Spleen (tissue), 11 donors: ENCODE measurements at regions not wholly inside any gene's neighbourhood (a gene's known extent, or its start where the extent isn't known, plus 50 kb on each side); places are given as distances from the start of the nearest gene placed in this dataset.

Experiments used
- DNase-seq: peaks from one replicate; pipeline ENCODE4 v3.0.0-alpha.2; 2020
- H3K27ac ChIP-seq, 8 donors: fragments of 200-600 bp; sonication (generic) in 7 of 8; 1 replicate in 4 of 8; 2 replicates in 4 of 8; pipeline versions ENCODE4 v1.5.0 to v1.8.0; 2016 to 2021; ENCODE audit warnings: inconsistent platforms in 4 of 8, mild to moderate bottlenecking in 4 of 8, moderate library complexity in 1 of 8
- H3K27me3 ChIP-seq, 7 donors: fragments of 200-600 bp; sonication (generic) in 6 of 7; replicated peaks in 1 of 7; 1 replicate in 4 of 7; 2 replicates in 3 of 7; pipeline versions ENCODE4 v1.5.0 to v1.8.0; 2016 to 2021; ENCODE audit warnings: inconsistent platforms in 3 of 7, mild to moderate bottlenecking in 1 of 7
- H3K36me3 ChIP-seq, 6 donors: fragments of 200-600 bp; sonication (generic) in 5 of 6; 1 replicate in 4 of 6; 2 replicates in 2 of 6; pipeline versions ENCODE4 v1.5.0 to v1.8.0; 2016 to 2021; ENCODE audit warnings: inconsistent platforms in 2 of 6
- H3K4me1 ChIP-seq, 6 donors: fragments of 200-600 bp; sonication (generic) in 5 of 6; 1 replicate in 3 of 6; 2 replicates in 3 of 6; pipeline versions ENCODE4 v1.5.0 to v1.8.0; 2016 to 2021; ENCODE audit warnings: inconsistent platforms in 3 of 6
- H3K4me3 ChIP-seq, 8 donors: fragments of 200-600 bp; sonication (generic) in 7 of 8; 1 replicate in 4 of 8; 2 replicates in 4 of 8; pipeline versions ENCODE4 v1.5.0 to v1.8.0; 2016 to 2021; ENCODE audit warnings: inconsistent platforms in 4 of 8, mild to moderate bottlenecking in 4 of 8, moderate library complexity in 2 of 8
- H3K9me3 ChIP-seq, 8 donors: fragments of 200-600 bp; sonication (generic) in 7 of 8; 1 replicate in 4 of 8; 2 replicates in 4 of 8; pipeline versions ENCODE4 v1.5.0 to v1.8.0; 2016 to 2021; ENCODE audit warnings: inconsistent platforms in 4 of 8
- CTCF ChIP-seq, 11 experiments: fragments of 200-600 bp in 7 of 11; fragments of 450-650 bp in 4 of 11; sonication (generic) in 4 of 11; IDR thresholded peaks in 8 of 11; conservative IDR thresholded peaks in 3 of 11; 1 replicate in 7 of 11; 2 replicates in 4 of 11; pipeline versions ENCODE4 v1.4.0 to v1.8.0; 2016 to 2021; ENCODE audit warnings: antibody characterized with exemption in 11 of 11, inconsistent platforms in 4 of 11, mild to moderate bottlenecking in 1 of 11
- POLR2A ChIP-seq, 3 donors: fragments of 450-650 bp; IDR thresholded peaks; one replicate each; pipeline ENCODE4 v1.5.1; 2017; ENCODE audit warnings: antibody characterized with exemption in 3 of 3, mild to moderate bottlenecking in 1 of 3
- POLR2AphosphoS5 ChIP-seq, 3 donors: sonication (generic); formaldehyde crosslinking; IDR thresholded peaks; one replicate each; pipeline ENCODE4 v1.5.1; 2017; ENCODE audit warnings: antibody characterized with exemption in 3 of 3
- WGBS, 5 donors: extraction: QIAGEN DNeasy Blood & Tissue Kit in 3 of 5; methylation state at CpG; one replicate each; pipeline versions ENCODE4 v1.1.5 to v1.1.7; 2013 to 2018; 5-methylcytosine and 5-hydroxymethylcytosine counted together
- intact Hi-C: fragments of 100-400 bp; cut with DNase I; formaldehyde crosslinking; loops from one replicate; pipeline ENCODE4 v1.15.0; 2023; ENCODE audit warnings: low total_unique reads
- donor health status: healthy with polysubstance abuse.
- donor health status: DM: no; HTN: no; CAD: no; lungs with moderate emphysema.
- donor health status: DM: no; HTN: no; CAD: no.
- donor health status: Bipolar disorder and iron deficiency.
- donor health status: healthy.
- donor health status: DM: no; HTN: no; CAD: no.
- donor health status: DM: yes; HTN: yes; CAD: no.

DNA sequence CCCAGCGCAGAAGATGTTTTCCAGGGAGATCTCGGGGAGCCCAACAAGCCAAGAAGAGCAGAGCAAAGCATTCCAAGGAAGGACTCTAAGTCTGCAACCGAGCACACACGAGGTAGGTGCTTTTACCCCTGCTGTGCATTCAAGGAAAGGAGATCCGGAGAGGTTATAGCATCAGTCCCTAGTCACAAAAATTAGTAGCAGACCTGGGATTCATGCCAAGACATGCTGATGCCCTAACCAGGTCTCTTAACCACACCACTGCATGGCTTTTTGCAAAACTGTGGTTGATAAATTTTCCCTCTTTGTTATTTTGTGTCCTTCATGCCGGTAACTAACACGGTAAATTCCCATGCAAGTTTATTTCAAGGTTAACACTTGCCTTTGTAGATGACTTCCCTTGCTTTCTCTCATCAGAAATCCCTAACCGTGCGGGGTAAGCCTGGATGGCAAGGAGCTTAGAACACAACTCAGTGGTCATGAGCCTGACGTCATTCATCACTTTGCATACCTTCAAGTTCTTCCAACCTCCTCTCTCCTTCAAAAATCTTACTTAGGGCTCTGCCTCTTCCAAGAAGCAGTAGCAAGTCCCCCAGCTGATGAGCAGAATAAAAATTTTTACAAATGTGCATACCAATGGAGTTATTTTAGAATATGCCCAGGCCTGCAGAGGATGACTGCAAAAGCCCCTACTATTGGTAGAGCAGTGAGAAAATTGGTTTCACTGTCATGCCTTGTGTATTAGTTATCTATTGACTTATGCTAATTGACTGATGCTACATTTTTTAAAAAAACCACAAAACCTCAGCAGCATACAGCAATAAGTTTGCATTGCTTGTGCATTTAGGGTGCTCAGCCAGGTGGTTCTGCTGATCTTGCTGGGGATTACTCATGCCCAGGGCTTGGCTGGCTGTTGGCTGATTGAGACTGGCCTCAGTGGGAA is 465.1 kb downstream of the MN1 start:
- no peak overlapping the region for H3K4me3 ChIP-seq
- H3K9me3 ChIP-seq = peaks cover 0 to 8% (median under 1%) of the 10 kb centered on the region in 8 donors
- peaks cover 0 to 8% (median 2%) of the 10 kb centered on the region in 6 donors for H3K4me1 ChIP-seq
- intact Hi-C loops = no loop called here
- DNase-seq = no peak
- WGBS, 5 donors = 70 to 79% (median 76%) methylated on average over 10 of the region's 10 CpGs
- TF ChIP-seq POLR2AphosphoS5 (IDR thresholded peaks at IDR 0.05) = no peak
- no peak for TF ChIP-seq CTCF (IDR thresholded peaks at IDR 0.05 in 8 of 11, conservative IDR thresholded peaks at IDR 0.05 in 3 of 11)
- TF ChIP-seq POLR2A (IDR thresholded peaks at IDR 0.05) = no peak
- H3K36me3 ChIP-seq = no peaks in the 10 kb centered on the region
- H3K27me3 ChIP-seq = peaks cover 0 to 21% (median 0%) of the 10 kb centered on the region in 7 donors
- no peak overlapping the region for H3K27ac ChIP-seq

GRCh38 chr22:27337676-27338075 is 463.9 kb downstream of the MN1 start:
- TF ChIP-seq POLR2AphosphoS5 (IDR thresholded peaks at IDR 0.05) (no peak), POLR2A (IDR thresholded peaks at IDR 0.05) (no peak), CTCF (IDR thresholded peaks at IDR 0.05 in 8 of 11, conservative IDR thresholded peaks at IDR 0.05 in 3 of 11) (no peak)
- peaks cover 0 to 19% (median 0%) of the 10 kb centered on the region in 7 donors for H3K27me3 ChIP-seq
- H3K36me3 ChIP-seq = no peaks in the 10 kb centered on the region
- H3K4me3 ChIP-seq = no peak overlapping the region
- intact Hi-C loops = no loop called here
- DNase-seq = no peak
- peaks cover 0 to 20% (median 13%) of the 10 kb centered on the region in 8 donors for H3K9me3 ChIP-seq
- H3K4me1 ChIP-seq = no peaks in the 10 kb centered on the region
- H3K27ac ChIP-seq = no peak overlapping the region
- WGBS, 5 donors = 83 to 93% (median 88%) methylated on average over 2 of the region's 2 CpGs

DNA sequence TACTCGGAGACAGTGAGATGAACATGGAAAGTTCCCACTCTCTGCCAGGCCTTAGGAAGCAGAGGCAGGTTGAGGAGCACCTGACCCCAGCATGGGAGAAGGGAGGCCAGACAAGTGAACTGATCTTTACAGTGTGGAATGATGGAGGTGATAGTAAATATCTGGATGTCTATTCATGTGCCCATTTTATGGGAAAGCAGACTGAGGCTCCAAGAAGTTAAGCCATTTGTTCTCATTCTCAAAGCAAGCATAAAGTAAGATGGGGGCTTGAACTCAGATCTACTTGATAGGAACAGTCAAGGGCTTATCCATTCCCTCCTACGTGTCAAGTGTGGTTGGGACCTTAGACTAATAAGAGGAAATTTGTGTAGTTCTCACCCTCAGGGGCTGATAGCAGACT is 461.5 kb downstream of the MN1 start:
- Histone ChIP-seq H3K27ac (no peak overlapping the region), H3K27me3 (peaks cover 0 to 7% (median 0%) of the 10 kb centered on the region in 7 donors), H3K36me3 (no peaks in the 10 kb centered on the region), H3K9me3 (peaks cover 0 to 28% (median 17%) of the 10 kb centered on the region in 8 donors), H3K4me3 (no peak overlapping the region), H3K4me1 (no peaks in the 10 kb centered on the region)
- TF ChIP-seq POLR2AphosphoS5 (IDR thresholded peaks at IDR 0.05) (no peak), CTCF (IDR thresholded peaks at IDR 0.05 in 8 of 11, conservative IDR thresholded peaks at IDR 0.05 in 3 of 11) (no peak), POLR2A (IDR thresholded peaks at IDR 0.05) (no peak)
- DNase-seq = no peak
- intact Hi-C loops = no loop called here
- WGBS, 5 donors = 71 to 94% (median 77%) methylated on average over 2 of the region's 2 CpGs

DNA sequence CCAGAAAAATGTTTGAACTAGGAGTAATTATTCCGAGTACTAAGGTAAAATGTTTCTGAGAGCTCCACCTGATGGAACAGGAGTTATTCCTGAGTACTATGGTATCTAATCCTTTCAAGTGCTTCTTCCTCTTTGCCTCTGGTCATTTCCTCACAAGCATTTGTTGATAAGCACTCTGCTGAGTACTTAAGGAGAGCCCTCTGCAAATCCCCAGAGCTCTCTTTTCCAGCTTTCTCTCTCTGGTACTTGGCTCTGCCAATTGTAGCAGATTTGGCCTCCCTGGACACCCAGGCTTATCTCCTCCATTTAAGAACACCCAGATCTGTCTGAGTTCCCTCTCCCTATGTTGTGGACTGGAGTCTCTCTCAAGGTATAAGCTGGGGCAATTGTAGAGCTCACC is 457.0 kb downstream of the MN1 start:
- H3K27me3 ChIP-seq = peaks cover 0 to 10% (median 0%) of the 10 kb centered on the region in 7 donors
- no peak overlapping the region for H3K27ac ChIP-seq
- DNase-seq = no peak
- intact Hi-C loops = no loop called here
- no peak for TF ChIP-seq CTCF (IDR thresholded peaks at IDR 0.05 in 8 of 11, conservative IDR thresholded peaks at IDR 0.05 in 3 of 11)
- no peak for TF ChIP-seq POLR2A (IDR thresholded peaks at IDR 0.05)
- TF ChIP-seq POLR2AphosphoS5 (IDR thresholded peaks at IDR 0.05) = no peak
- H3K9me3 ChIP-seq = peaks cover 0 to 35% (median 23%) of the 10 kb centered on the region in 8 donors
- no peaks in the 10 kb centered on the region for H3K4me1 ChIP-seq
- no peaks in the 10 kb centered on the region for H3K36me3 ChIP-seq
- WGBS, 5 donors = 65 to 81% (median 67%) methylated on average over 1 of the region's 1 CpG
- H3K4me3 ChIP-seq = no peak overlapping the region
